Astrocyte (in vitro differentiated cells and primary cell): ENCODE measurements at regions not wholly inside any gene's neighbourhood (a gene's known extent, or its start where the extent isn't known, plus 50 kb on each side); places are given as distances from the start of the nearest gene placed in this dataset.

Experiments used
- DNase-seq: peaks from one replicate; pipeline ENCODE4 v3.0.0-alpha.2; 2010; ENCODE audit warnings: low read depth
- FAIRE-seq: peaks from 2 replicates; lab custom pipeline; 2011; peaks lifted over from hg19 to GRCh38; lab: Jason Lieb, UNC
- H2AFZ ChIP-seq: 2 replicates; pipeline ENCODE4 v1.6.0; 2012; ENCODE audit warnings: low read depth, low read length, inconsistent platforms
- H3K27ac ChIP-seq: 2 replicates; pipeline ENCODE4 v1.5.1; 2011; ENCODE audit warnings: low read depth, low read length, inconsistent platforms
- H3K27me3 ChIP-seq: 2 replicates; pipeline ENCODE4 v1.6.0; 2011; ENCODE audit warnings: low read length, inconsistent platforms; ENCODE audit not compliant: insufficient read depth
- H3K36me3 ChIP-seq: 2 replicates; pipeline ENCODE4 v1.5.1; 2011; ENCODE audit warnings: low read length, inconsistent platforms; ENCODE audit not compliant: insufficient read depth
- H3K4me1 ChIP-seq: 2 replicates; pipeline ENCODE4 v1.5.1; 2011; ENCODE audit warnings: low read length, inconsistent platforms; ENCODE audit not compliant: insufficient read depth
- H3K4me2 ChIP-seq: 2 replicates; pipeline ENCODE4 v1.6.0; 2012; ENCODE audit warnings: low read length, inconsistent platforms
- H3K4me3 ChIP-seq: 2 replicates; pipeline ENCODE4 v1.5.1; 2011; ENCODE audit warnings: low read depth, mild to moderate bottlenecking, low read length, inconsistent platforms; ENCODE audit not compliant: insufficient read depth
- H3K79me2 ChIP-seq: 2 replicates; pipeline ENCODE4 v1.6.0; 2012; ENCODE audit warnings: mild to moderate bottlenecking, low read length, inconsistent platforms; ENCODE audit not compliant: insufficient read depth
- H3K9ac ChIP-seq: 2 replicates; pipeline ENCODE4 v1.6.0; 2012; ENCODE audit warnings: mild to moderate bottlenecking, low read length, inconsistent platforms
- H3K9me3 ChIP-seq: 2 replicates; pipeline ENCODE4 v1.5.1; 2012; ENCODE audit warnings: low read depth, mild to moderate bottlenecking, low read length, inconsistent platforms; ENCODE audit not compliant: insufficient read depth
- H4K20me1 ChIP-seq: 2 replicates; pipeline ENCODE4 v1.6.0; 2012; ENCODE audit warnings: low read length, inconsistent platforms; ENCODE audit not compliant: insufficient read depth
- H3K27ac Mint-ChIP-seq: one replicate; pipeline ENCODE4 v1.8.0; 2021; ENCODE audit warnings: mild to moderate bottlenecking, mixed read lengths; ENCODE audit not compliant: unreplicated experiment
- H3K27me3 Mint-ChIP-seq: one replicate; pipeline ENCODE4 v1.8.0; 2021; ENCODE audit warnings: low read depth, mixed read lengths; ENCODE audit not compliant: unreplicated experiment
- H3K36me3 Mint-ChIP-seq: one replicate; pipeline ENCODE4 v1.8.0; 2021; ENCODE audit warnings: low read depth, mixed read lengths; ENCODE audit not compliant: unreplicated experiment
- H3K4me1 Mint-ChIP-seq: one replicate; pipeline ENCODE4 v1.8.0; 2021; ENCODE audit warnings: low read depth, mixed read lengths; ENCODE audit not compliant: unreplicated experiment
- H3K4me3 Mint-ChIP-seq: one replicate; pipeline ENCODE4 v1.8.0; 2021; ENCODE audit warnings: mild to moderate bottlenecking, moderate library complexity, mixed read lengths; ENCODE audit not compliant: unreplicated experiment
- H3K9me3 Mint-ChIP-seq: one replicate; pipeline ENCODE4 v1.8.0; 2021; ENCODE audit warnings: mild to moderate bottlenecking, mixed read lengths; ENCODE audit not compliant: unreplicated experiment
- CTCF ChIP-seq: IDR thresholded peaks from 2 replicates; pipeline ENCODE4 v1.5.1; 2011; ENCODE audit warnings: low read depth, mild to moderate bottlenecking, inconsistent platforms, low read length, moderate library complexity; ENCODE audit not compliant: insufficient read depth
- EZH2 ChIP-seq: IDR thresholded peaks from 2 replicates; pipeline ENCODE4 v1.6.1; 2012; ENCODE audit warnings: mild to moderate bottlenecking, low read length, inconsistent platforms; ENCODE audit not compliant: insufficient read depth

- no peak overlapping the region for H3K4me2 ChIP-seq
- no peaks in the 10 kb centered on the region for H3K9me3 Mint-ChIP-seq
- H3K27me3 Mint-ChIP-seq, result peaks cover 13% of the 10 kb centered on the region
- DNase-seq, result no peak
- H3K4me3 ChIP-seq, result no peak overlapping the region
- peak; percentile 29 for FAIRE-seq
- H3K27ac Mint-ChIP-seq, result no peak overlapping the region
- H3K4me1 ChIP-seq, result no peaks in the 10 kb centered on the region
- H3K27me3 ChIP-seq, result peaks cover 2% of the 10 kb centered on the region
- H3K9me3 ChIP-seq, result no peaks in the 10 kb centered on the region
- no peak overlapping the region for H3K4me3 Mint-ChIP-seq
- no peaks in the 10 kb centered on the region for H3K36me3 ChIP-seq
- no peaks in the 10 kb centered on the region for H3K4me1 Mint-ChIP-seq
- H3K79me2 ChIP-seq, result no peaks in the 10 kb centered on the region
- TF ChIP-seq EZH2 (no peak), CTCF (no peak)
- no peak overlapping the region for H2AFZ ChIP-seq
- no peak overlapping the region for H3K9ac ChIP-seq
- H4K20me1 ChIP-seq, result no peaks in the 10 kb centered on the region
- H3K36me3 Mint-ChIP-seq, result no peaks in the 10 kb centered on the region
- H3K27ac ChIP-seq, result no peak overlapping the region
Observed at GRCh38 chr5:114062932-114063867, 298.7 kb upstream of the KCNN2 start.

GRCh38 chr5:114065912-114066311, 296.0 kb upstream of the KCNN2 start:
- no peak overlapping the region for H2AFZ ChIP-seq
- H3K27me3 ChIP-seq, result no peaks in the 10 kb centered on the region
- peaks cover 3% of the 10 kb centered on the region for H3K27me3 Mint-ChIP-seq
- H3K79me2 ChIP-seq, result no peaks in the 10 kb centered on the region
- no peaks in the 10 kb centered on the region for H3K36me3 Mint-ChIP-seq
- H3K27ac Mint-ChIP-seq, result no peak overlapping the region
- H3K27ac ChIP-seq, result no peak overlapping the region
- TF ChIP-seq EZH2 (no peak), CTCF (no peak)
- H3K4me2 ChIP-seq, result no peak overlapping the region
- no peaks in the 10 kb centered on the region for H3K9me3 ChIP-seq
- H3K4me1 ChIP-seq, result no peaks in the 10 kb centered on the region
- FAIRE-seq (no peak), DNase-seq (no peak)
- H4K20me1 ChIP-seq, result no peaks in the 10 kb centered on the region
- no peak overlapping the region for H3K9ac ChIP-seq
- H3K9me3 Mint-ChIP-seq, result no peaks in the 10 kb centered on the region
- H3K4me3 ChIP-seq, result no peak overlapping the region
- no peaks in the 10 kb centered on the region for H3K4me1 Mint-ChIP-seq
- H3K4me3 Mint-ChIP-seq, result no peak overlapping the region
- H3K36me3 ChIP-seq, result no peaks in the 10 kb centered on the region
